H1 (cell line): ENCODE measurements at regions not wholly inside any gene's neighbourhood (a gene's known extent, or its start where the extent isn't known, plus 50 kb on each side); places are given as distances from the start of the nearest gene placed in this dataset.

Experiments used
- CTCF ChIA-PET: fragments of 300-600 bp; sonication (Branson Sonifier 250); formaldehyde crosslinking; loops from one replicate; lab custom pipeline; 2021; ENCODE audit not compliant: partially characterized antibody; lab: Charles Lee
- POLR2A ChIA-PET: fragments of 300-600 bp; sonication (Branson Sonifier 250); formaldehyde crosslinking; loops from one replicate; lab custom pipeline; 2021; ENCODE audit warnings: inconsistent platforms; ENCODE audit not compliant: partially characterized antibody; lab: Charles Lee
- DNase-seq, 2 experiments: peaks; one replicate each; pipeline versions ENCODE4 v3.0.0 to v3.0.0-alpha.2; 2010 to 2022; ENCODE audit warnings: low spot score in 2 of 2, low read depth in 1 of 2, mixed read lengths in 1 of 2
- FAIRE-seq: peaks from 2 replicates; lab custom pipeline; 2011; peaks lifted over from hg19 to GRCh38; lab: Jason Lieb, UNC
- H2AFZ ChIP-seq: 2 replicates; pipeline ENCODE4 v1.8.1; 2012; ENCODE audit warnings: low read length, inconsistent platforms
- H2AK5ac ChIP-seq: 2 replicates; pipeline ENCODE4 v1.6.1; 2013; ENCODE audit warnings: low read depth, low read length
- H2BK120ac ChIP-seq: replicated peaks from 2 replicates; pipeline ENCODE3; 2013; ENCODE audit warnings: low read depth, low read length, inconsistent platforms
- H2BK12ac ChIP-seq: 2 replicates; pipeline ENCODE4 v1.6.1; 2013; ENCODE audit warnings: low read depth, low read length
- H2BK15ac ChIP-seq: 2 replicates; pipeline ENCODE4 v1.6.1; 2013; ENCODE audit warnings: low read length
- H2BK20ac ChIP-seq: 2 replicates; pipeline ENCODE4 v1.6.1; 2013; ENCODE audit warnings: low read length
- H2BK5ac ChIP-seq: 2 replicates; pipeline ENCODE4 v1.6.1; 2013; ENCODE audit warnings: low read depth, low read length
- H3K14ac ChIP-seq: 2 replicates; pipeline ENCODE4 v1.6.1; 2013; ENCODE audit warnings: inconsistent platforms; ENCODE audit not compliant: insufficient read length
- H3K18ac ChIP-seq: 2 replicates; pipeline ENCODE4 v1.6.1; 2013; ENCODE audit warnings: low read length; ENCODE audit errors: extremely low read depth
- H3K23ac ChIP-seq: 2 replicates; pipeline ENCODE4 v1.6.1; 2013; ENCODE audit warnings: inconsistent platforms; ENCODE audit not compliant: insufficient read length
- H3K23me2 ChIP-seq: 2 replicates; pipeline ENCODE4 v1.6.1; 2013; ENCODE audit warnings: low read depth, low read length
- H3K27ac ChIP-seq: 2 replicates; pipeline ENCODE4 v1.6.1; 2011; ENCODE audit warnings: low read depth, low read length, inconsistent platforms
- H3K27me3 ChIP-seq, 4 experiments: replicated peaks in 1 of 4; 1 replicate in 1 of 4; 2 replicates in 3 of 4; pipeline versions ENCODE4 v1.6.1 to v1.8.1; 2011 to 2013; ENCODE audit warnings: low read length in 3 of 4, mild to moderate bottlenecking in 3 of 4, inconsistent platforms in 2 of 4, mixed read lengths in 2 of 4, moderate library complexity in 1 of 4; ENCODE audit not compliant: control insufficient read depth in 3 of 4, insufficient read depth in 3 of 4; ENCODE audit errors: extremely low read depth in 1 of 4
- H3K36me3 ChIP-seq, 4 experiments: 2 replicates each; pipeline versions ENCODE4 v1.6.1 to v1.8.1; 2011 to 2013; ENCODE audit warnings: mild to moderate bottlenecking in 4 of 4, low read length in 3 of 4, moderate library complexity in 2 of 4, control low read depth in 1 of 4, inconsistent platforms in 1 of 4; ENCODE audit not compliant: insufficient read depth in 4 of 4, control insufficient read depth in 2 of 4
- H3K4ac ChIP-seq: replicated peaks from 2 replicates; pipeline ENCODE3; 2013; ENCODE audit warnings: low read length, low read depth, mixed read lengths, inconsistent platforms; ENCODE audit not compliant: insufficient read length
- H3K4me1 ChIP-seq, 4 experiments: replicated peaks in 1 of 4; 1 replicate in 1 of 4; 2 replicates in 3 of 4; pipeline versions ENCODE4 v1.6.1 to v1.8.1; 2011 to 2013; ENCODE audit warnings: low read length in 3 of 4, inconsistent platforms in 2 of 4, mixed read lengths in 1 of 4; ENCODE audit not compliant: insufficient read depth in 4 of 4, control insufficient read depth in 3 of 4
- H3K4me2 ChIP-seq, 2 experiments: 2 replicates each; pipeline versions ENCODE4 v1.6.1 to v1.8.1; 2011 to 2013; ENCODE audit warnings: low read depth in 2 of 2, low read length in 2 of 2, control low read depth in 1 of 2, inconsistent platforms in 1 of 2, mild to moderate bottlenecking in 1 of 2; ENCODE audit not compliant: insufficient read depth in 1 of 2
- H3K4me3 ChIP-seq, 4 experiments: fragments of 200-600, 300-600 bp in 1 of 4; sonication (generic), shearing (Covaris generic), sonication (Bioruptor Twin) in 1 of 4; 2 replicates each; pipeline versions ENCODE4 v1.5.1 to v1.8.1; 2011 to 2016; ENCODE audit warnings: low read length in 4 of 4, low read depth in 3 of 4, control low read depth in 2 of 4, inconsistent platforms in 2 of 4, mild to moderate bottlenecking in 2 of 4, mixed read lengths in 1 of 4, moderate library complexity in 1 of 4; ENCODE audit not compliant: insufficient read depth in 2 of 4; ENCODE audit errors: extremely low read depth in 1 of 4
- H3K56ac ChIP-seq: replicated peaks from 2 replicates; pipeline ENCODE3; 2013; ENCODE audit warnings: low read depth, mild to moderate bottlenecking, mixed read lengths, low read length, inconsistent platforms; ENCODE audit not compliant: insufficient read length
- H3K79me1 ChIP-seq: 2 replicates; pipeline ENCODE4 v1.6.1; 2013; ENCODE audit warnings: low read depth, low read length, control low read depth
- H3K79me2 ChIP-seq, 2 experiments: 2 replicates each; pipeline versions ENCODE4 v1.6.1 to v1.8.1; 2012 to 2013; ENCODE audit warnings: low read length in 2 of 2, mild to moderate bottlenecking in 2 of 2, inconsistent platforms in 1 of 2; ENCODE audit not compliant: insufficient read depth in 2 of 2, control insufficient read depth in 1 of 2
- H3K9ac ChIP-seq, 4 experiments: replicated peaks in 1 of 4; 1 replicate in 1 of 4; 2 replicates in 3 of 4; pipeline versions ENCODE4 v1.6.1 to v1.8.1; 2011 to 2013; ENCODE audit warnings: low read depth in 3 of 4, low read length in 3 of 4, control low read depth in 2 of 4, mild to moderate bottlenecking in 2 of 4, moderate library complexity in 2 of 4, inconsistent platforms in 1 of 4; ENCODE audit errors: extremely low read depth in 1 of 4
- H3K9me3 ChIP-seq, 2 experiments: 2 replicates each; pipeline versions ENCODE4 v1.6.1 to v1.8.1; 2012 to 2013; ENCODE audit warnings: mild to moderate bottlenecking in 2 of 2, moderate library complexity in 2 of 2, control low read depth in 1 of 2, inconsistent platforms in 1 of 2, low read depth in 1 of 2, low read length in 1 of 2, mixed read lengths in 1 of 2; ENCODE audit not compliant: insufficient read depth in 2 of 2
- H4K20me1 ChIP-seq, 2 experiments: replicated peaks in 1 of 2; 2 replicates each; pipeline versions ENCODE3 to v1.8.1; 2011 to 2013; ENCODE audit warnings: inconsistent platforms in 2 of 2, low read length in 2 of 2, mild to moderate bottlenecking in 1 of 2; ENCODE audit not compliant: insufficient read depth in 2 of 2, control insufficient read depth in 1 of 2
- H4K5ac ChIP-seq: 2 replicates; pipeline ENCODE4 v1.6.1; 2013; ENCODE audit warnings: low read length, low read depth, mixed read lengths, inconsistent platforms; ENCODE audit not compliant: insufficient read length
- H4K8ac ChIP-seq: 2 replicates; pipeline ENCODE4 v1.8.0; 2013; ENCODE audit warnings: mild to moderate bottlenecking, moderate library complexity, low read length, inconsistent platforms; ENCODE audit not compliant: insufficient read depth; ENCODE audit errors: extremely low read depth
- H4K91ac ChIP-seq: replicated peaks from 2 replicates; pipeline ENCODE3; 2013; ENCODE audit warnings: low read length, mixed read lengths, inconsistent platforms; ENCODE audit not compliant: insufficient read length
- BACH1 ChIP-seq: IDR thresholded peaks from 2 replicates; pipeline ENCODE4 v1.6.1; 2012; ENCODE audit warnings: low read length, improper control_type of control experiment
- BRCA1 ChIP-seq: IDR thresholded peaks from 2 replicates; pipeline ENCODE4 v1.6.1; 2012; ENCODE audit warnings: low read depth, low read length, improper control_type of control experiment
- CBX5 ChIP-seq: fragments of 300-800, 300-1000 bp; sonication (generic); IDR thresholded peaks from 2 replicates; pipeline ENCODE4 v1.7.1; 2016; ENCODE audit warnings: antibody characterized with exemption, low read length, low read depth
- JUND ChIP-seq: IDR thresholded peaks from 2 replicates; pipeline ENCODE4 v1.6.1; 2011; ENCODE audit warnings: mild to moderate bottlenecking, improper control_type of control experiment, low read length
- NANOG ChIP-seq: IDR thresholded peaks from 2 replicates; pipeline ENCODE4 v1.6.1; 2011; ENCODE audit warnings: low read length, low read depth, mild to moderate bottlenecking, inconsistent platforms; ENCODE audit not compliant: insufficient read depth, poor library complexity, severe bottlenecking
- PHF8 ChIP-seq: fragments of 200-600 bp; sonication (generic); conservative IDR thresholded peaks from 2 replicates; pipeline ENCODE4 v1.7.1; 2012; ENCODE audit warnings: low read depth, mild to moderate bottlenecking, inconsistent platforms, low read length, moderate library complexity
- WGBS, 2 experiments: shearing (Covaris generic) in 1 of 2; methylation state at CpG; one replicate each; pipeline versions ENCODE4 v1.1.6 to v1.1.7; 2013 to 2015; ENCODE audit warnings: low lambda C conversion rate in 2 of 2, mixed read lengths in 2 of 2, inconsistent platforms in 1 of 2, low coverage in 1 of 2, missing lambda C conversion rate in 1 of 2; ENCODE audit not compliant: insufficient replicate concordance in 2 of 2, insufficient coverage in 1 of 2, insufficient read length in 1 of 2; ENCODE audit errors: extremely low coverage in 1 of 2, missing lambda C conversion rate in 1 of 2; 5-methylcytosine and 5-hydroxymethylcytosine counted together

DNA sequence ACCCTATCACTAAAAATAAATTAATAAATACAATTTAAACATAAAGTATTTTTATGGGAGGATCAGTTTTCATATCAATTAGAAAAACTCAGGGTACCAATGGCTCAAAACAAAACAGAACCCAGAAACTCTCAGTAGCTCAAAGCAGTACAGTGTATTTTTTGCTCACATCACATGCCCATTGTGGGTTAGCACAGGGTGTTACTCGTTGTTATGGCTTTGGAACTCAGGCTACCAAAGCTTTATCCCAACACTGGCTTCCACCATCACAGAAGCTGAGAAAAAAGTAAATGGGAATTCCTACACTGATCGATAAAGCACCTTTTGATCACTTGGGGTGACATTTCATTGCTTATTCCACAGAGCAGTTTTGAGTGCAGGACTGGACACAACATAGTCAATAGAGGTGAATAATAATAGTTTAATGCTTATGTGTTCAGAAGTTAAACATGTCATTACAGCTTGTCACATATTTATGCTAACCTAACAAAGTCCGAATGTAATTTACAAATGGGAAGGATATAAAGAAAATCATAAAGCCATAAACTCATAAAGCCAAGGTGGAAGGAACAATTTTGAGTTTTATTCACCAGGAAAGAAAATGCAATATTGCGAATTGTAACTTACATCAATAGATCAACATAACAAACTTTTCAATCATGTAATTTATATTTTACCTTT is 484.5 kb upstream of the TMPRSS15 start:
- H3K79me1 ChIP-seq, result no peaks in the 10 kb centered on the region
- H2BK15ac ChIP-seq, result no peak overlapping the region
- no peak overlapping the region for H3K4me2 ChIP-seq
- no peak overlapping the region for H3K18ac ChIP-seq
- no peaks in the 10 kb centered on the region for H3K36me3 ChIP-seq
- DNase-seq (no peak), FAIRE-seq (no peak)
- H3K27ac ChIP-seq, result no peak overlapping the region
- no peak overlapping the region for H4K91ac ChIP-seq
- no peak overlapping the region for H2BK5ac ChIP-seq
- ChIA-PET POLR2A (no interaction called here), CTCF (interaction anchor here (1.5 kb wide), 1 partner anchor 64 kb away, joined by 3 read pairs; no protein-coding TSS in a partner anchor)
- no peak overlapping the region for H3K4me3 ChIP-seq
- no peak overlapping the region for H2BK20ac ChIP-seq
- no peak overlapping the region for H3K23ac ChIP-seq
- H4K5ac ChIP-seq, result no peak overlapping the region
- TF ChIP-seq NANOG, result no peak
- TF ChIP-seq PHF8, result no peak
- no peak for TF ChIP-seq CBX5
- no peak for TF ChIP-seq JUND
- no peak for TF ChIP-seq BACH1
- TF ChIP-seq BRCA1, result no peak
- H2AK5ac ChIP-seq, result no peak overlapping the region
- H3K23me2 ChIP-seq, result no peaks in the 10 kb centered on the region
- 87% methylated on average over 4 of the region's 4 CpGs; no CpG with 5 or more reads in 1 of the 2 experiments for WGBS, 2 experiments
- no peak overlapping the region for H3K4ac ChIP-seq
- no peak overlapping the region for H2BK120ac ChIP-seq
- H3K9ac ChIP-seq, result no peak overlapping the region
- no peak overlapping the region for H3K14ac ChIP-seq
- H4K8ac ChIP-seq, result no peak overlapping the region
- H2BK12ac ChIP-seq, result no peak overlapping the region
- H3K56ac ChIP-seq, result no peak overlapping the region
- no peaks in the 10 kb centered on the region for H3K4me1 ChIP-seq
- no peaks in the 10 kb centered on the region for H3K27me3 ChIP-seq
- H2AFZ ChIP-seq, result no peak overlapping the region
- no peaks in the 10 kb centered on the region for H4K20me1 ChIP-seq
- peaks cover 8 to 10% of the 10 kb centered on the region in 2 experiments; a peak in 3 of 4 replicates for H3K9me3 ChIP-seq
- H3K79me2 ChIP-seq, result no peaks in the 10 kb centered on the region
